ENCODE measurements at regions not wholly inside any gene's neighbourhood (a gene's known extent, or its start where the extent isn't known, plus 50 kb on each side); places are given as distances from the start of the nearest gene placed in this dataset.

GRCh38 chr6:163695414-163695864 lies 280.9 kb downstream of the QKI start:
- no peak overlapping the region for H3K4me2 ChIP-seq (ENCODE audit: low read depth, low read length, poor library complexity, severe bottlenecking)

GRCh38 chr6:163694988-163695398 lies 280.5 kb downstream of the QKI start:
- Histone ChIP-seq H3F3A (ENCODE audit: low read depth) (no peaks in the 10 kb centered on the region), H3K9me3 (ENCODE audit: insufficient read depth, low read depth, low read length) (peaks cover 4% of the 10 kb centered on the region; the same call in 1 of the 2 replicates), H3K9ac (ENCODE audit: low read depth, low read length, poor library complexity, severe bottlenecking) (no peak overlapping the region)

More at GRCh38 chr6:163695414-163695864, 280.9 kb downstream of the QKI start:
- H3K9me3 ChIP-seq (ENCODE audit: insufficient read depth, low read depth, low read length), result peaks cover 4% of the 10 kb centered on the region; the same call in 1 of the 2 replicates
- no peaks in the 10 kb centered on the region for H3F3A ChIP-seq (ENCODE audit: low read depth)
- no peaks in the 10 kb centered on the region for H3K79me2 ChIP-seq (ENCODE audit: insufficient read depth, low read length)
- no peak overlapping the region for H2AFZ ChIP-seq (ENCODE audit: low read length)
- H4K20me1 ChIP-seq (ENCODE audit: insufficient read depth, low read length, poor library complexity, severe bottlenecking), result no peaks in the 10 kb centered on the region
- no peaks in the 10 kb centered on the region for H3K4me1 ChIP-seq (ENCODE audit: insufficient read depth, low read length, poor library complexity, severe bottlenecking)
- TF ChIP-seq CTCF (conservative IDR thresholded peaks at IDR 0.05; ENCODE audit: low read length) (no peak), EZH2phosphoT487 (IDR thresholded peaks at IDR 0.05; ENCODE audit: borderline replicate concordance) (no peak)
- H3K36me3 ChIP-seq (ENCODE audit: insufficient read depth, low read length), result no peaks in the 10 kb centered on the region
- no peak overlapping the region for H3K4me3 ChIP-seq (ENCODE audit: low read length, poor library complexity, severe bottlenecking)
- H3K9me2 ChIP-seq (replicated peaks; ENCODE audit: low read depth, low read length), result no peaks in the 10 kb centered on the region
- no peak overlapping the region for H3K9ac ChIP-seq (ENCODE audit: low read depth, low read length, poor library complexity, severe bottlenecking)
- no peaks in the 10 kb centered on the region for H3K27me3 ChIP-seq (ENCODE audit: insufficient read depth, low read length, poor library complexity, severe bottlenecking)

GRCh38 chr6:163694072-163694471 lies 279.6 kb downstream of the QKI start:
- Histone ChIP-seq H3K4me3 (ENCODE audit: low read length, poor library complexity, severe bottlenecking) (no peak overlapping the region), H2AFZ (ENCODE audit: low read length) (no peak overlapping the region), H3K4me1 (ENCODE audit: insufficient read depth, low read length, poor library complexity, severe bottlenecking) (no peaks in the 10 kb centered on the region), H3K27me3 (ENCODE audit: insufficient read depth, low read length, poor library complexity, severe bottlenecking) (no peaks in the 10 kb centered on the region), H3F3A (ENCODE audit: low read depth) (no peaks in the 10 kb centered on the region), H3K36me3 (ENCODE audit: insufficient read depth, low read length) (no peaks in the 10 kb centered on the region), H4K20me1 (ENCODE audit: insufficient read depth, low read length, poor library complexity, severe bottlenecking) (no peaks in the 10 kb centered on the region), H3K79me2 (ENCODE audit: insufficient read depth, low read length) (no peaks in the 10 kb centered on the region), H3K4me2 (ENCODE audit: low read depth, low read length, poor library complexity, severe bottlenecking) (no peak overlapping the region), H3K9me2 (replicated peaks; ENCODE audit: low read depth, low read length) (no peaks in the 10 kb centered on the region), H3K9me3 (ENCODE audit: insufficient read depth, low read depth, low read length) (peaks cover 4% of the 10 kb centered on the region; the same call in 1 of the 2 replicates), H3K9ac (ENCODE audit: low read depth, low read length, poor library complexity, severe bottlenecking) (no peak overlapping the region)
- TF ChIP-seq EZH2phosphoT487 (IDR thresholded peaks at IDR 0.05; ENCODE audit: borderline replicate concordance) (no peak), CTCF (conservative IDR thresholded peaks at IDR 0.05; ENCODE audit: low read length) (no peak)

More at GRCh38 chr6:163694988-163695398, 280.5 kb downstream of the QKI start:
- Histone ChIP-seq H2AFZ (ENCODE audit: low read length) (no peak overlapping the region), H4K20me1 (ENCODE audit: insufficient read depth, low read length, poor library complexity, severe bottlenecking) (no peaks in the 10 kb centered on the region), H3K79me2 (ENCODE audit: insufficient read depth, low read length) (no peaks in the 10 kb centered on the region), H3K27me3 (ENCODE audit: insufficient read depth, low read length, poor library complexity, severe bottlenecking) (no peaks in the 10 kb centered on the region), H3K4me1 (ENCODE audit: insufficient read depth, low read length, poor library complexity, severe bottlenecking) (no peaks in the 10 kb centered on the region), H3K4me2 (ENCODE audit: low read depth, low read length, poor library complexity, severe bottlenecking) (no peak overlapping the region), H3K9me2 (replicated peaks; ENCODE audit: low read depth, low read length) (no peaks in the 10 kb centered on the region), H3K4me3 (ENCODE audit: low read length, poor library complexity, severe bottlenecking) (no peak overlapping the region), H3K36me3 (ENCODE audit: insufficient read depth, low read length) (no peaks in the 10 kb centered on the region)
- TF ChIP-seq EZH2phosphoT487 (IDR thresholded peaks at IDR 0.05; ENCODE audit: borderline replicate concordance) (no peak), CTCF (conservative IDR thresholded peaks at IDR 0.05; ENCODE audit: low read length) (no peak)
